HepG2 (cell line): ENCODE measurements at regions not wholly inside any gene's neighbourhood (a gene's known extent, or its start where the extent isn't known, plus 50 kb on each side); places are given as distances from the start of the nearest gene placed in this dataset.
"Not testable (repeated sequence)": the region's sequence is repeated elsewhere in the genome, so short reads cannot be mapped to it uniquely, and the experiment has no call there.

Source experiments
- NR2F6 ChIP-seq, 2 experiments: IDR thresholded peaks; 2 replicates each; pipeline ENCODE4 v1.6.1; 2016; ENCODE audit warnings: antibody characterized with exemption in 1 of 2, mild to moderate bottlenecking in 1 of 2
- POLR2A ChIP-seq, 2 experiments: IDR thresholded peaks; 2 replicates each; pipeline ENCODE4 v1.6.1; 2011; ENCODE audit warnings: low read depth in 2 of 2, low read length in 2 of 2, mild to moderate bottlenecking in 1 of 2, moderate library complexity in 1 of 2; ENCODE audit not compliant: insufficient read depth in 1 of 2
- TAF15 ChIP-seq: fragments of 200-400 bp; formaldehyde crosslinking; IDR thresholded peaks from one replicate; pipeline ENCODE4 v1.6.1; 2018; ENCODE audit warnings: mild to moderate bottlenecking, low read depth, low read length; ENCODE audit not compliant: poor library complexity, severe bottlenecking
- TBP ChIP-seq: sonication (generic); formaldehyde crosslinking; IDR thresholded peaks from 2 replicates; pipeline ENCODE4 v1.5.0; 2020; ENCODE audit warnings: missing genetic modification reagents
- YY1 ChIP-seq: IDR thresholded peaks from 2 replicates; pipeline ENCODE4 v1.6.1; 2011; ENCODE audit warnings: low read length, low read depth, moderate library complexity, mild to moderate bottlenecking; ENCODE audit not compliant: insufficient read depth, insufficient replicate concordance
- TF ChIP-seq, protein P1 (sequence below): sonication (generic); formaldehyde crosslinking; IDR thresholded peaks from 2 replicates; pipeline ENCODE4 v1.5.0; 2020; ENCODE audit warnings: mild to moderate bottlenecking, missing genetic modification reagents, moderate library complexity
- TF ChIP-seq, protein P2 (sequence below): sonication (generic); formaldehyde crosslinking; IDR thresholded peaks from 2 replicates; pipeline ENCODE4 v1.9.0; 2021; ENCODE audit warnings: missing genetic modification reagents, mild to moderate bottlenecking, borderline replicate concordance
- TF ChIP-seq, protein P3 (sequence below): sonication (generic); formaldehyde crosslinking; IDR thresholded peaks from 2 replicates; pipeline ENCODE4 v1.4.0; 2020; ENCODE audit warnings: missing genetic modification reagents
- TF ChIP-seq, protein P4 (sequence below): sonication (generic); formaldehyde crosslinking; IDR thresholded peaks from 2 replicates; pipeline ENCODE4 v1.4.0; 2020; ENCODE audit warnings: low read depth, missing genetic modification reagents

DNA sequence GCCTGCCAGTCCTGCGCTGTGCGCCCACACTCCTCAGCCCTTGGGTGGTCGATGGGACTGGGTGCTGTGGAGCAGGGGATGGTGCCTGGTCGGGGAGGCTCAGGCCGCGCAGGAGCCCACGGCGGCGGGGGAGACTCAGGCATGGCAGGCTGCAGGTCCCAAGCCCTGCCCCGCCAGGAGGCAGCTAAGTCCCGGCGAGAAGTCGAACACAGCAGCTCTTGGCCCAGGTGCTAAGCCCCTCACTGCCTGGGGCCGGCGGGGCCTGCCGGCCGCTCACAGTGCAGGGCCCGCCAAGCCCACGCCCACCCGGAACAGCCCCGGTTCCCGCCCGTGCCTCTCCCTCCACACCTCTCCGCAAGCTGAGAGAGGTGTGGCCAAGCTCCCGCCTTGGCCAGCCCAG lies 66.6 kb upstream of the FARP1 start:
- not testable (repeated sequence) for TF ChIP-seq TBP (CRISPR knock-in tag); NR2F6 (IDR thresholded peaks at IDR 0.05); NR2F6 (CRISPR knock-in tag; IDR thresholded peaks at IDR 0.05); POLR2A (IDR thresholded peaks at IDR 0.05; ENCODE audit: insufficient read depth in 1 of 2, low read depth in 2 of 2, low read length in 2 of 2); YY1; TAF15
- TF ChIP-seq, protein P1, sequence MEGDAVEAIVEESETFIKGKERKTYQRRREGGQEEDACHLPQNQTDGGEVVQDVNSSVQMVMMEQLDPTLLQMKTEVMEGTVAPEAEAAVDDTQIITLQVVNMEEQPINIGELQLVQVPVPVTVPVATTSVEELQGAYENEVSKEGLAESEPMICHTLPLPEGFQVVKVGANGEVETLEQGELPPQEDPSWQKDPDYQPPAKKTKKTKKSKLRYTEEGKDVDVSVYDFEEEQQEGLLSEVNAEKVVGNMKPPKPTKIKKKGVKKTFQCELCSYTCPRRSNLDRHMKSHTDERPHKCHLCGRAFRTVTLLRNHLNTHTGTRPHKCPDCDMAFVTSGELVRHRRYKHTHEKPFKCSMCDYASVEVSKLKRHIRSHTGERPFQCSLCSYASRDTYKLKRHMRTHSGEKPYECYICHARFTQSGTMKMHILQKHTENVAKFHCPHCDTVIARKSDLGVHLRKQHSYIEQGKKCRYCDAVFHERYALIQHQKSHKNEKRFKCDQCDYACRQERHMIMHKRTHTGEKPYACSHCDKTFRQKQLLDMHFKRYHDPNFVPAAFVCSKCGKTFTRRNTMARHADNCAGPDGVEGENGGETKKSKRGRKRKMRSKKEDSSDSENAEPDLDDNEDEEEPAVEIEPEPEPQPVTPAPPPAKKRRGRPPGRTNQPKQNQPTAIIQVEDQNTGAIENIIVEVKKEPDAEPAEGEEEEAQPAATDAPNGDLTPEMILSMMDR (CRISPR knock-in tag), result not testable (repeated sequence)
- TF ChIP-seq, protein P2, sequence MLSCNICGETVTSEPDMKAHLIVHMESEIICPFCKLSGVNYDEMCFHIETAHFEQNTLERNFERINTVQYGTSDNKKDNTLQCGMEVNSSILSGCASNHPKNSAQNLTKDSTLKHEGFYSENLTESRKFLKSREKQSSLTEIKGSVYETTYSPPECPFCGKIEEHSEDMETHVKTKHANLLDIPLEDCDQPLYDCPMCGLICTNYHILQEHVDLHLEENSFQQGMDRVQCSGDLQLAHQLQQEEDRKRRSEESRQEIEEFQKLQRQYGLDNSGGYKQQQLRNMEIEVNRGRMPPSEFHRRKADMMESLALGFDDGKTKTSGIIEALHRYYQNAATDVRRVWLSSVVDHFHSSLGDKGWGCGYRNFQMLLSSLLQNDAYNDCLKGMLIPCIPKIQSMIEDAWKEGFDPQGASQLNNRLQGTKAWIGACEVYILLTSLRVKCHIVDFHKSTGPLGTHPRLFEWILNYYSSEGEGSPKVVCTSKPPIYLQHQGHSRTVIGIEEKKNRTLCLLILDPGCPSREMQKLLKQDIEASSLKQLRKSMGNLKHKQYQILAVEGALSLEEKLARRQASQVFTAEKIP (CRISPR knock-in tag), result not testable (repeated sequence)
- TF ChIP-seq, protein P3, sequence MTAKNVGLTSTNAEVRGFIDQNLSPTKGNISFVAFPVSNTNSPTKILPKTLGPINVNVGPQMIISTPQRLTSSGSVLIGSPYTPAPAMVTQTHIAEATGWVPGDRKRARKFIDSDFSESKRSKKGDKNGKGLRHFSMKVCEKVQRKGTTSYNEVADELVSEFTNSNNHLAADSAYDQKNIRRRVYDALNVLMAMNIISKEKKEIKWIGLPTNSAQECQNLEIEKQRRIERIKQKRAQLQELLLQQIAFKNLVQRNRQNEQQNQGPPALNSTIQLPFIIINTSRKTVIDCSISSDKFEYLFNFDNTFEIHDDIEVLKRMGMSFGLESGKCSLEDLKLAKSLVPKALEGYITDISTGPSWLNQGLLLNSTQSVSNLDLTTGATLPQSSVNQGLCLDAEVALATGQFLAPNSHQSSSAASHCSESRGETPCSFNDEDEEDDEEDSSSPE (CRISPR knock-in tag), result not testable (repeated sequence)
- TF ChIP-seq, protein P4, sequence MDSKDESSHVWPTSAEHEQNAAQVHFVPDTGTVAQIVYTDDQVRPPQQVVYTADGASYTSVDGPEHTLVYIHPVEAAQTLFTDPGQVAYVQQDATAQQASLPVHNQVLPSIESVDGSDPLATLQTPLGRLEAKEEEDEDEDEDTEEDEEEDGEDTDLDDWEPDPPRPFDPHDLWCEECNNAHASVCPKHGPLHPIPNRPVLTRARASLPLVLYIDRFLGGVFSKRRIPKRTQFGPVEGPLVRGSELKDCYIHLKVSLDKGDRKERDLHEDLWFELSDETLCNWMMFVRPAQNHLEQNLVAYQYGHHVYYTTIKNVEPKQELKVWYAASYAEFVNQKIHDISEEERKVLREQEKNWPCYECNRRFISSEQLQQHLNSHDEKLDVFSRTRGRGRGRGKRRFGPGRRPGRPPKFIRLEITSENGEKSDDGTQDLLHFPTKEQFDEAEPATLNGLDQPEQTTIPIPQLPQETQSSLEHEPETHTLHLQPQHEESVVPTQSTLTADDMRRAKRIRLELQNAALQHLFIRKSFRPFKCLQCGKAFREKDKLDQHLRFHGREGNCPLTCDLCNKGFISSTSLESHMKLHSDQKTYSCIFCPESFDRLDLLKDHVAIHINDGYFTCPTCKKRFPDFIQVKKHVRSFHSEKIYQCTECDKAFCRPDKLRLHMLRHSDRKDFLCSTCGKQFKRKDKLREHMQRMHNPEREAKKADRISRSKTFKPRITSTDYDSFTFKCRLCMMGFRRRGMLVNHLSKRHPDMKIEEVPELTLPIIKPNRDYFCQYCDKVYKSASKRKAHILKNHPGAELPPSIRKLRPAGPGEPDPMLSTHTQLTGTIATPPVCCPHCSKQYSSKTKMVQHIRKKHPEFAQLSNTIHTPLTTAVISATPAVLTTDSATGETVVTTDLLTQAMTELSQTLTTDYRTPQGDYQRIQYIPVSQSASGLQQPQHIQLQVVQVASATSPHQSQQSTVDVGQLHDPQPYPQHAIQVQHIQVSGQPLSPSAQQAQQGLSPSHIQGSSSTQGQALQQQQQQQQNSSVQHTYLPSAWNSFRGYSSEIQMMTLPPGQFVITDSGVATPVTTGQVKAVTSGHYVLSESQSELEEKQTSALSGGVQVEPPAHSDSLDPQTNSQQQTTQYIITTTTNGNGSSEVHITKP, result not testable (repeated sequence)
